ENCODE measurements at regions not wholly inside any gene's neighbourhood (a gene's known extent, or its start where the extent isn't known, plus 50 kb on each side); places are given as distances from the start of the nearest gene placed in this dataset.

DNA sequence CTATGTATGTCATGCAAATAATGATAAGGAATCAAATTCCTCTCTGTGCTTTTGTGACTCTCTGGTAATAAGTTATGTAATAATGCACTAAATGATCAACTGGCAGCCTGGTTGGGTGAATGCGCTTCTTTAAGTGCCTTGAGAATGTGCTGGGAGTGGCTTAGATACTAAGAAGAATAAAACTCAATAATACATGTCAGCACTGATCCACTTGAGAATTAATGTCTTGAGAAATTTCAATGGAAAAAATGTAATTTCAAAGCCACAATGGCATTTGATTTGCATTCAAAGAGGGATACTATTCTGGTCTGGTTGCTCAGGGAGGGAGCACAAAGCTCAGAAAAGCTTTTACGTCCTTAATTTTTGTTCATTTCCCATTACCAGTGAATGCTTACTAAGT is 137.7 kb upstream of the MMADHC start:
- no peaks in the 10 kb centered on the region for H3K36me3 ChIP-seq (ENCODE audit: control insufficient read depth in 2 of 2, extremely low read depth in 1 of 2, insufficient read depth in 2 of 2, low read length in 2 of 2)
- POLR2A ChIA-PET, result no interaction called here
- dilution Hi-C loops (cut with MboI; ENCODE audit: extremely low pct_ligation_motif_present, low sequenced_read_pairs), result no loop called here
- DNase-seq (ENCODE audit: low read depth, low spot score), result no peak
- H3K9ac ChIP-seq (replicated peaks; ENCODE audit: extremely low read depth, insufficient read depth, low read length), result no peak overlapping the region
- no peak for FAIRE-seq
- TF ChIP-seq, protein P1, sequence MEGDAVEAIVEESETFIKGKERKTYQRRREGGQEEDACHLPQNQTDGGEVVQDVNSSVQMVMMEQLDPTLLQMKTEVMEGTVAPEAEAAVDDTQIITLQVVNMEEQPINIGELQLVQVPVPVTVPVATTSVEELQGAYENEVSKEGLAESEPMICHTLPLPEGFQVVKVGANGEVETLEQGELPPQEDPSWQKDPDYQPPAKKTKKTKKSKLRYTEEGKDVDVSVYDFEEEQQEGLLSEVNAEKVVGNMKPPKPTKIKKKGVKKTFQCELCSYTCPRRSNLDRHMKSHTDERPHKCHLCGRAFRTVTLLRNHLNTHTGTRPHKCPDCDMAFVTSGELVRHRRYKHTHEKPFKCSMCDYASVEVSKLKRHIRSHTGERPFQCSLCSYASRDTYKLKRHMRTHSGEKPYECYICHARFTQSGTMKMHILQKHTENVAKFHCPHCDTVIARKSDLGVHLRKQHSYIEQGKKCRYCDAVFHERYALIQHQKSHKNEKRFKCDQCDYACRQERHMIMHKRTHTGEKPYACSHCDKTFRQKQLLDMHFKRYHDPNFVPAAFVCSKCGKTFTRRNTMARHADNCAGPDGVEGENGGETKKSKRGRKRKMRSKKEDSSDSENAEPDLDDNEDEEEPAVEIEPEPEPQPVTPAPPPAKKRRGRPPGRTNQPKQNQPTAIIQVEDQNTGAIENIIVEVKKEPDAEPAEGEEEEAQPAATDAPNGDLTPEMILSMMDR (IDR thresholded peaks at IDR 0.05; ENCODE audit: extremely low read depth in 1 of 2, insufficient read depth in 1 of 2, low read depth in 1 of 2, low read length in 2 of 2), result no peak
- TF ChIP-seq POLR2AphosphoS5 (IDR thresholded peaks at IDR 0.05; ENCODE audit: insufficient read depth, low read depth, low read length) (no peak), MYC (IDR thresholded peaks at IDR 0.05; ENCODE audit: low read depth, low read length) (no peak), FOS (IDR thresholded peaks at IDR 0.05; ENCODE audit: borderline replicate concordance, insufficient read depth, low read length) (no peak), POLR2A (IDR thresholded peaks at IDR 0.05; ENCODE audit: low read depth, low read length) (no peak), MAX (IDR thresholded peaks at IDR 0.05; ENCODE audit: insufficient read depth, insufficient read length) (no peak), GATA2 (IDR thresholded peaks at IDR 0.05; ENCODE audit: insufficient read depth, insufficient read length, low read depth, low read length) (no peak), JUN (IDR thresholded peaks at IDR 0.05; ENCODE audit: borderline replicate concordance, insufficient read depth, insufficient read length, low read depth) (no peak), EZH2 (IDR thresholded peaks at IDR 0.05; ENCODE audit: borderline replicate concordance, low read depth, low read length, severe bottlenecking) (no peak)
- H3K9me3 ChIP-seq (replicated peaks; ENCODE audit: control insufficient read depth, insufficient read depth, low read length), result no peaks in the 10 kb centered on the region
- H3K4me2 ChIP-seq (ENCODE audit: insufficient read depth, low read length), result no peak overlapping the region
- no peaks in the 10 kb centered on the region for H3K27me3 ChIP-seq (ENCODE audit: control insufficient read depth in 2 of 2, insufficient read depth in 2 of 2, low read length in 2 of 2)
- no peak overlapping the region for H3K4me3 ChIP-seq (replicated peaks in 1 of 3; ENCODE audit: insufficient read depth in 1 of 3, low read depth in 1 of 3, low read length in 3 of 3)
- no peaks in the 10 kb centered on the region for H3K4me1 ChIP-seq (ENCODE audit: control insufficient read depth, extremely low read depth, insufficient read depth, low read length)
- H3K9me1 ChIP-seq (replicated peaks; ENCODE audit: control insufficient read depth, extremely low read depth, insufficient read depth, low read length), result no peaks in the 10 kb centered on the region
- H3K79me2 ChIP-seq (ENCODE audit: control insufficient read depth, insufficient read depth, low read length), result no peaks in the 10 kb centered on the region
- intact Hi-C loops (cut with micrococcal nuclease), result no loop called here
- no TSS peak for BruUV-seq (replicated peaks)
- no peaks in the 10 kb centered on the region for H4K20me1 ChIP-seq (replicated peaks; ENCODE audit: control insufficient read depth, extremely low read depth, insufficient read depth, low read length)
- CTCF ChIA-PET, result no interaction called here
- H3K27ac ChIP-seq (ENCODE audit: insufficient read depth, low read depth, low read length), result no peak overlapping the region
- H2AFZ ChIP-seq (ENCODE audit: low read depth, low read length), result no peak overlapping the region
